Suprapubic skin (tissue), 4 donors: ENCODE measurements at regions not wholly inside any gene's neighbourhood (a gene's known extent, or its start where the extent isn't known, plus 50 kb on each side); places are given as distances from the start of the nearest gene placed in this dataset.

Experiments
- CTCF ChIP-seq, 2 donors: fragments of 200-600 bp in 1 of 2; fragments of 450-650 bp in 1 of 2; sonication (generic) in 1 of 2; IDR thresholded peaks; one replicate each; pipeline ENCODE4 v1.5.1; 2016 to 2019; ENCODE audit warnings: antibody characterized with exemption in 2 of 2, mild to moderate bottlenecking in 1 of 2, moderate library complexity in 1 of 2
- EP300 ChIP-seq: sonication (generic); formaldehyde crosslinking; IDR thresholded peaks from one replicate; pipeline ENCODE4 v1.6.1; 2017; ENCODE audit warnings: antibody characterized with exemption
- POLR2A ChIP-seq, 2 donors: fragments of 450-650 bp; IDR thresholded peaks; one replicate each; pipeline ENCODE4 v1.6.1; 2017; ENCODE audit warnings: antibody characterized with exemption in 2 of 2, mild to moderate bottlenecking in 2 of 2, moderate library complexity in 2 of 2
- POLR2AphosphoS5 ChIP-seq, 3 donors: sonication (generic); formaldehyde crosslinking; IDR thresholded peaks; one replicate each; pipeline ENCODE4 v1.6.1; 2017; ENCODE audit warnings: antibody characterized with exemption in 3 of 3

GRCh38 chr12:28620281-28620680 is 430.0 kb downstream of the CCDC91 start:
- TF ChIP-seq POLR2A (IDR thresholded peaks at IDR 0.05) (no peak), CTCF (IDR thresholded peaks at IDR 0.05) (no peak), POLR2AphosphoS5 (IDR thresholded peaks at IDR 0.05) (no peak), EP300 (no peak)
